ENCODE measurements at regions not wholly inside any gene's neighbourhood (a gene's known extent, or its start where the extent isn't known, plus 50 kb on each side); places are given as distances from the start of the nearest gene placed in this dataset.

DNA sequence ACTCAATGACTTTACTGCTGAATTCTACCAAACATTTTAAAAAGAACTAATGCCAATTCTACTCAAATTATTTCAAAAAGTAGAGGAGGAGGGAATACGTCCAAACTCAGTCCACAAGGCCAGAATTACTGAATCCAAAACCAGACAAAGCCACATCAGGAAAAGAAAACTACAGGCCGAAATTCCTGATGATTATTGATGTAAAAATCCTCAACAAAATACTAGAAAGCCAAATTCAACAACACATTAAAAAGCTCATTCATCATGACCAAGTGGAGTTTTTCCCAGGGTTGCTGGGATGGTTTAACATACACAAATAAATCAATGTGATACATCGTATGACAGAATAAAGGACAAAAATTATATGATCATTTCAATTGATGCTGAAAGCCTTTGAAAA lies 103.9 kb upstream of the UBE2E3 start:
- TF ChIP-seq, protein P1, sequence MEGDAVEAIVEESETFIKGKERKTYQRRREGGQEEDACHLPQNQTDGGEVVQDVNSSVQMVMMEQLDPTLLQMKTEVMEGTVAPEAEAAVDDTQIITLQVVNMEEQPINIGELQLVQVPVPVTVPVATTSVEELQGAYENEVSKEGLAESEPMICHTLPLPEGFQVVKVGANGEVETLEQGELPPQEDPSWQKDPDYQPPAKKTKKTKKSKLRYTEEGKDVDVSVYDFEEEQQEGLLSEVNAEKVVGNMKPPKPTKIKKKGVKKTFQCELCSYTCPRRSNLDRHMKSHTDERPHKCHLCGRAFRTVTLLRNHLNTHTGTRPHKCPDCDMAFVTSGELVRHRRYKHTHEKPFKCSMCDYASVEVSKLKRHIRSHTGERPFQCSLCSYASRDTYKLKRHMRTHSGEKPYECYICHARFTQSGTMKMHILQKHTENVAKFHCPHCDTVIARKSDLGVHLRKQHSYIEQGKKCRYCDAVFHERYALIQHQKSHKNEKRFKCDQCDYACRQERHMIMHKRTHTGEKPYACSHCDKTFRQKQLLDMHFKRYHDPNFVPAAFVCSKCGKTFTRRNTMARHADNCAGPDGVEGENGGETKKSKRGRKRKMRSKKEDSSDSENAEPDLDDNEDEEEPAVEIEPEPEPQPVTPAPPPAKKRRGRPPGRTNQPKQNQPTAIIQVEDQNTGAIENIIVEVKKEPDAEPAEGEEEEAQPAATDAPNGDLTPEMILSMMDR (conservative IDR thresholded peaks at IDR 0.05) = no peak
- no peak for TF ChIP-seq ZFX (IDR thresholded peaks at IDR 0.05)

All from C4-2B (cell line).